GM03348 (cell line): ENCODE measurements at regions not wholly inside any gene's neighbourhood (a gene's known extent, or its start where the extent isn't known, plus 50 kb on each side); places are given as distances from the start of the nearest gene placed in this dataset.
"Not testable (repeated sequence)": the region's sequence is repeated elsewhere in the genome, so short reads cannot be mapped to it uniquely, and the experiment has no call there.

Experiments
- DNase-seq: peaks from one replicate; pipeline ENCODE4 v3.0.0; 2012; ENCODE audit warnings: low spot score

GRCh38 chr19:28444362-28444761, 768.6 kb downstream of the UQCRFS1 start:
- no peak for DNase-seq

- no peak for DNase-seq
Measured at GRCh38 chr19:28443361-28443760, 769.6 kb downstream of the UQCRFS1 start.

- DNase-seq = no peak
Measured at GRCh38 chr19:28437390-28438346, 775.3 kb downstream of the UQCRFS1 start.

- DNase-seq = no peak
Measured at GRCh38 chr19:28436320-28436719, 776.6 kb downstream of the UQCRFS1 start.

GRCh38 chr19:28435551-28436271, 777.2 kb downstream of the UQCRFS1 start:
- DNase-seq = no peak

GRCh38 chr19:28434794-28435193, 778.2 kb downstream of the UQCRFS1 start:
- DNase-seq = not testable (repeated sequence)

- not testable (repeated sequence) for DNase-seq
Measured at GRCh38 chr19:28434365-28434764, 778.6 kb downstream of the UQCRFS1 start.

- not testable (repeated sequence) for DNase-seq
Measured at GRCh38 chr19:28433166-28433565, 779.8 kb downstream of the UQCRFS1 start.

GRCh38 chr19:28430214-28430613, 782.7 kb downstream of the UQCRFS1 start:
- no peak for DNase-seq

- DNase-seq = no peak
Measured at GRCh38 chr19:28429356-28429755, 783.6 kb downstream of the UQCRFS1 start.

- DNase-seq = no peak
Measured at GRCh38 chr19:28428663-28429348, 784.1 kb downstream of the UQCRFS1 start.

- peak; percentile 41 for DNase-seq
Measured at GRCh38 chr19:28427376-28428083, 785.4 kb downstream of the UQCRFS1 start.

GRCh38 chr19:28426730-28427225, 786.2 kb downstream of the UQCRFS1 start:
- DNase-seq = peak; percentile 31

- no peak for DNase-seq
Measured at GRCh38 chr19:28426110-28426729, 786.7 kb downstream of the UQCRFS1 start.

GRCh38 chr19:28425046-28425931, 787.7 kb downstream of the UQCRFS1 start:
- no peak for DNase-seq

- no peak for DNase-seq
Measured at GRCh38 chr19:28424662-28425045, 788.3 kb downstream of the UQCRFS1 start.

- no peak for DNase-seq
Measured at GRCh38 chr19:28424077-28424476, 788.9 kb downstream of the UQCRFS1 start.

GRCh38 chr19:28422791-28423650, 789.9 kb downstream of the UQCRFS1 start:
- DNase-seq = no peak

GRCh38 chr19:28422046-28422445, 790.9 kb downstream of the UQCRFS1 start:
- DNase-seq = no peak
